ENCODE measurements at regions not wholly inside any gene's neighbourhood (a gene's known extent, or its start where the extent isn't known, plus 50 kb on each side); places are given as distances from the start of the nearest gene placed in this dataset.

- no peak for DNase-seq (ENCODE audit: low spot score)
Measured at GRCh38 chr7:68309271-68309670, 1289.0 kb upstream of the AUTS2 start.

- no peak for DNase-seq (ENCODE audit: low spot score)
Measured at GRCh38 chr7:68309806-68310205, 1288.5 kb upstream of the AUTS2 start.

- no peak for DNase-seq (ENCODE audit: low spot score)
Measured at GRCh38 chr7:68311958-68312357, 1286.3 kb upstream of the AUTS2 start.

GRCh38 chr7:68313806-68314205, 1284.5 kb upstream of the AUTS2 start:
- no peak for DNase-seq (ENCODE audit: low spot score)

- DNase-seq (ENCODE audit: low spot score), result no peak
Measured at GRCh38 chr7:68314208-68314607, 1284.1 kb upstream of the AUTS2 start.

- no peak for DNase-seq (ENCODE audit: low spot score)
Measured at GRCh38 chr7:68317476-68317875, 1280.8 kb upstream of the AUTS2 start.

- no peak for DNase-seq (ENCODE audit: low spot score)
Measured at GRCh38 chr7:68319061-68319460, 1279.2 kb upstream of the AUTS2 start.

- DNase-seq (ENCODE audit: low spot score), result no peak
Measured at GRCh38 chr7:68321076-68321639, 1277.1 kb upstream of the AUTS2 start.

- DNase-seq (ENCODE audit: low spot score), result no peak
Measured at GRCh38 chr7:68321776-68322496, 1276.3 kb upstream of the AUTS2 start.

- DNase-seq (ENCODE audit: low spot score), result no peak
Measured at GRCh38 chr7:68324621-68325020, 1273.7 kb upstream of the AUTS2 start.

GRCh38 chr7:68334216-68334615, 1264.1 kb upstream of the AUTS2 start:
- no peak for DNase-seq (ENCODE audit: low spot score)

GRCh38 chr7:68334636-68335272, 1263.5 kb upstream of the AUTS2 start:
- no peak for DNase-seq (ENCODE audit: low spot score)

GRCh38 chr7:68336594-68336993, 1261.7 kb upstream of the AUTS2 start:
- no peak for DNase-seq (ENCODE audit: low spot score)

- no peak for DNase-seq (ENCODE audit: low spot score)
Measured at GRCh38 chr7:68348401-68348800, 1249.9 kb upstream of the AUTS2 start.

- no peak for DNase-seq (ENCODE audit: low spot score)
Measured at GRCh38 chr7:68362745-68363518, 1235.3 kb upstream of the AUTS2 start.

GRCh38 chr7:68364886-68365625, 1233.2 kb upstream of the AUTS2 start:
- DNase-seq (ENCODE audit: low spot score), result no peak

GRCh38 chr7:68371985-68372384, 1226.3 kb upstream of the AUTS2 start:
- no peak for DNase-seq (ENCODE audit: low spot score)

GRCh38 chr7:68376131-68376661, 1222.1 kb upstream of the AUTS2 start:
- DNase-seq (ENCODE audit: low spot score), result no peak

- no peak for DNase-seq (ENCODE audit: low spot score)
Measured at GRCh38 chr7:68381731-68382130, 1216.5 kb upstream of the AUTS2 start.

GRCh38 chr7:68384581-68384980, 1213.7 kb upstream of the AUTS2 start:
- DNase-seq (ENCODE audit: low spot score), result no peak

- no peak for DNase-seq (ENCODE audit: low spot score)
Measured at GRCh38 chr7:68393051-68393450, 1205.2 kb upstream of the AUTS2 start.

GRCh38 chr7:68394131-68394530, 1204.1 kb upstream of the AUTS2 start:
- DNase-seq (ENCODE audit: low spot score), result no peak
